ENCODE measurements at regions not wholly inside any gene's neighbourhood (a gene's known extent, or its start where the extent isn't known, plus 50 kb on each side); places are given as distances from the start of the nearest gene placed in this dataset.
"Not testable (repeated sequence)": the region's sequence is repeated elsewhere in the genome, so short reads cannot be mapped to it uniquely, and the experiment has no call there.

- Histone ChIP-seq H3K27me3 (no peaks in the 10 kb centered on the region), H3K36me3 (no peaks in the 10 kb centered on the region), H3K27ac (no peak overlapping the region), H3K9me3 (no peaks in the 10 kb centered on the region), H3K4me3 (no peak overlapping the region), H3K4me1 (no peaks in the 10 kb centered on the region)
- WGBS, 2 donors, result 88 to 90% methylated on average over 5 to 6 of the region's 6 CpGs
- DNase-seq, result no peak
- TF ChIP-seq CTCF (IDR thresholded peaks at IDR 0.05) (no peak), POLR2A (IDR thresholded peaks at IDR 0.05) (no peak)
- intact Hi-C loops (cut with DNase I), result no loop called here
Measured at GRCh38 chrX:1851527-1851926, 236.7 kb downstream of the ASMT start.

GRCh38 chrX:1852082-1852481, 237.2 kb downstream of the ASMT start:
- H3K4me1 ChIP-seq, result no peaks in the 10 kb centered on the region
- WGBS, 2 donors, result 69 to 84% methylated on average over 8 to 9 of the region's 9 CpGs
- intact Hi-C loops (cut with DNase I), result no loop called here
- no peaks in the 10 kb centered on the region for H3K9me3 ChIP-seq
- no peaks in the 10 kb centered on the region for H3K27me3 ChIP-seq
- H3K36me3 ChIP-seq, result no peaks in the 10 kb centered on the region
- H3K27ac ChIP-seq, result no peak overlapping the region
- no peak overlapping the region for H3K4me3 ChIP-seq
- TF ChIP-seq CTCF (IDR thresholded peaks at IDR 0.05) (no peak), POLR2A (IDR thresholded peaks at IDR 0.05) (no peak)
- no peak for DNase-seq

DNA sequence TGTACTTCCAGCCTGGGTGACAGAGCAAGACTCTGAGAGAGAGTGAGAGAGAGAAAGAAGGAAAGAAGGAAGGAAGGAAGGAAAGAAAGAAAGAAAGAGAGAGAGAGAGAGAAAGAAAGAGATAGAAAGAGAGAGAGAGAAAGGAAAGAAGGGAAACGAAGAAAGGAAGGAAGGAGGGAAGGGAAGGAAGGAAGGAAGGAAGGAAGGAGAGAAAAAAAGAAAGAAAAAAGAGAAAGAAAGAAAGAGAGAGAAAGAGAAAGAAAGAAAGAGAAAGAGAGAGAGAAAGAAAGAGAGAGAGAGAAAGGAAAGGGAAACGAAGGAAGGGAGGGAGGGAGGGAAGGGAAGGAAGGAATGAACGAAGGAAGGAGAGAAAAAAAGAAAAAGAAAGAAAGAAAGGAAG, 238.6 kb downstream of the ASMT start:
- TF ChIP-seq CTCF (IDR thresholded peaks at IDR 0.05) (no peak), POLR2A (IDR thresholded peaks at IDR 0.05) (no peak)
- no peaks in the 10 kb centered on the region for H3K9me3 ChIP-seq
- H3K27me3 ChIP-seq, result no peaks in the 10 kb centered on the region
- no peaks in the 10 kb centered on the region for H3K4me1 ChIP-seq
- intact Hi-C loops (cut with DNase I), result no loop called here
- no peaks in the 10 kb centered on the region for H3K36me3 ChIP-seq
- no peak overlapping the region for H3K4me3 ChIP-seq
- no peak overlapping the region for H3K27ac ChIP-seq
- 46 to 60% methylated on average over 3 of the region's 3 CpGs for WGBS, 2 donors
- DNase-seq, result no peak

DNA sequence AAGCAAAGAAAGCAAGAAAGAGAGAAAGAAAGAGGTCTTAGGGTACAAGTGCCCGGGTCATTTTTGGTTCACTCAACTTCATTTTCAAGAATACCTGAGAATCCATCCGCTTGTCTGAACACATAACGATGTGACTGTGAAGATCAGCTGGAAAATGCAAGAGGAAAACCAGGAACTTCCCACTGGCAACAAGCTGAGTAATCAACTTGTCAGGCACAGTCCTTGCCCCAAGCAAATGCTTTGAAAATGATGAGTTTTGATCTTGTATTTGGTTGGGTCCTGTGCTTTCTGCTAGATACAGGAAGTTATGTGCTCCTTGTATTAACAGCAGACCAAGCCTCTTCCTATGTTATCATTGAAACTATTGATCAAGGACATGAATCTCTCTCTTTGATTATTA, 239.1 kb downstream of the ASMT start:
- TF ChIP-seq POLR2A (IDR thresholded peaks at IDR 0.05) (no peak), CTCF (IDR thresholded peaks at IDR 0.05) (no peak)
- intact Hi-C loops (cut with DNase I), result no loop called here
- no peaks in the 10 kb centered on the region for H3K9me3 ChIP-seq
- no peak overlapping the region for H3K27ac ChIP-seq
- no peaks in the 10 kb centered on the region for H3K4me1 ChIP-seq
- H3K36me3 ChIP-seq, result no peaks in the 10 kb centered on the region
- H3K4me3 ChIP-seq, result no peak overlapping the region
- 49 to 55% methylated on average over 3 of the region's 3 CpGs for WGBS, 2 donors
- no peaks in the 10 kb centered on the region for H3K27me3 ChIP-seq
- DNase-seq, result no peak

DNA sequence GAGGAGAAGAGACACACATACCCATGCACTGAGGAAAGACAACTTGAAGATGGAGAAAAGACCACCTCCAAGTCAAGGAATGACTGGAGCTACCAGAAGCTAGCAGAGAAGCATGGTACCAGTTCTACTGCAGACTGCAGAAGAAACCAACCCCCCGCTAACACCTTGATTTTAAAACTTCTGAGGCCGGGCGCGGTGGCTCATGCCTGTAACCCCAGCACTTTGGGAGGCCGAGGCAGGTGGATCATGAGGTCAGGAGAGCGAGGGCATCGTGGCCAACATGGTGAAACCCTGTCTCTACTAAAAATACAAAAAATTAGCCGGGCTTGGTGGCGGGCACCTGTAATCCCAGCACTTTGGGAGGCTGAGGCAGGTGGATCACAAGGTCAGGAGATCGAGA, 240.0 kb downstream of the ASMT start:
- H3K36me3 ChIP-seq; H3K9me3 ChIP-seq; DNase-seq; H3K4me3 ChIP-seq; H3K4me1 ChIP-seq; H3K27ac ChIP-seq; H3K27me3 ChIP-seq; intact Hi-C loops (cut with DNase I): not testable (repeated sequence)
- WGBS, 2 donors, result 86 to 98% methylated on average over 8 to 9 of the region's 10 CpGs

- H3K4me1 ChIP-seq; H3K36me3 ChIP-seq; H3K27ac ChIP-seq; DNase-seq; H3K27me3 ChIP-seq; intact Hi-C loops (cut with DNase I); H3K9me3 ChIP-seq; H3K4me3 ChIP-seq: not testable (repeated sequence)
- WGBS, 2 donors, result 92% methylated on average over 5 of the region's 5 CpGs
Measured at GRCh38 chrX:1859266-1859665, 244.4 kb downstream of the ASMT start.

Data from esophagus squamous epithelium (tissue), 5 donors.